ENCODE measurements at regions not wholly inside any gene's neighbourhood (a gene's known extent, or its start where the extent isn't known, plus 50 kb on each side); places are given as distances from the start of the nearest gene placed in this dataset.

DNA sequence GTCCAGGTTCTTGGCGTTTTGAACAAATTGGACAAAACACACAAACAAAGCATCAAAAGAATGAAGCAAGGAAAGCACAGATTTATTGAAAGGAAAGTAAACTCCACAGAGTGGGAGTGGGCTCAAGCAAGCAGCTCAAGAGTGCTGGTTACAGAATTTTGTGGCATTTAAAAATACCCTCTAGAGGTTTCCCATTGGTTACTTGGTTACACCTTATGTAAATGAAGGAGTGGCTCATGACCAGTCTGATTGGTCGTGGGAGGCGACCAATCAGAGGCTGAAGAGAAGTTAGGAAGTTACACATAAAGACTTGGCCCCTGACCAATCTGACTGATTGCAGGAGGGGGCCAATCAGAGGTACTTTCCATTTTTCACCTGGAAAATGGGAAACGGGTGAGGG, 1373.8 kb upstream of the GOT2 start:
- no peak for TF ChIP-seq RCOR1 (IDR thresholded peaks at IDR 0.05; ENCODE audit: low read length)
- TF ChIP-seq NFIC (IDR thresholded peaks at IDR 0.05; ENCODE audit: borderline replicate concordance) = no peak
- TF ChIP-seq SMC3 (IDR thresholded peaks at IDR 0.05; ENCODE audit: low read depth, low read length) = no peak
- TF ChIP-seq, protein P1, sequence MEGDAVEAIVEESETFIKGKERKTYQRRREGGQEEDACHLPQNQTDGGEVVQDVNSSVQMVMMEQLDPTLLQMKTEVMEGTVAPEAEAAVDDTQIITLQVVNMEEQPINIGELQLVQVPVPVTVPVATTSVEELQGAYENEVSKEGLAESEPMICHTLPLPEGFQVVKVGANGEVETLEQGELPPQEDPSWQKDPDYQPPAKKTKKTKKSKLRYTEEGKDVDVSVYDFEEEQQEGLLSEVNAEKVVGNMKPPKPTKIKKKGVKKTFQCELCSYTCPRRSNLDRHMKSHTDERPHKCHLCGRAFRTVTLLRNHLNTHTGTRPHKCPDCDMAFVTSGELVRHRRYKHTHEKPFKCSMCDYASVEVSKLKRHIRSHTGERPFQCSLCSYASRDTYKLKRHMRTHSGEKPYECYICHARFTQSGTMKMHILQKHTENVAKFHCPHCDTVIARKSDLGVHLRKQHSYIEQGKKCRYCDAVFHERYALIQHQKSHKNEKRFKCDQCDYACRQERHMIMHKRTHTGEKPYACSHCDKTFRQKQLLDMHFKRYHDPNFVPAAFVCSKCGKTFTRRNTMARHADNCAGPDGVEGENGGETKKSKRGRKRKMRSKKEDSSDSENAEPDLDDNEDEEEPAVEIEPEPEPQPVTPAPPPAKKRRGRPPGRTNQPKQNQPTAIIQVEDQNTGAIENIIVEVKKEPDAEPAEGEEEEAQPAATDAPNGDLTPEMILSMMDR (IDR thresholded peaks at IDR 0.05) = no peak
- no peak for TF ChIP-seq SIN3A (IDR thresholded peaks at IDR 0.05; ENCODE audit: borderline replicate concordance, low read depth, low read length)
- no peak for TF ChIP-seq EP300 (IDR thresholded peaks at IDR 0.05; ENCODE audit: borderline replicate concordance in 1 of 2, low read depth in 1 of 2, low read length in 1 of 2)
- TF ChIP-seq JUND (IDR thresholded peaks at IDR 0.05) = no peak
- TF ChIP-seq FOSL2 (IDR thresholded peaks at IDR 0.05; ENCODE audit: borderline replicate concordance, low read depth) = no peak
- TF ChIP-seq TEAD4 (IDR thresholded peaks at IDR 0.05; ENCODE audit: borderline replicate concordance, insufficient read depth) = no peak
- TF ChIP-seq EZH2phosphoT487 (IDR thresholded peaks at IDR 0.05; ENCODE audit: borderline replicate concordance, low read depth) = no peak

Measured in SK-N-SH (cell line).